ENCODE measurements at regions not wholly inside any gene's neighbourhood (a gene's known extent, or its start where the extent isn't known, plus 50 kb on each side); places are given as distances from the start of the nearest gene placed in this dataset.

DNA sequence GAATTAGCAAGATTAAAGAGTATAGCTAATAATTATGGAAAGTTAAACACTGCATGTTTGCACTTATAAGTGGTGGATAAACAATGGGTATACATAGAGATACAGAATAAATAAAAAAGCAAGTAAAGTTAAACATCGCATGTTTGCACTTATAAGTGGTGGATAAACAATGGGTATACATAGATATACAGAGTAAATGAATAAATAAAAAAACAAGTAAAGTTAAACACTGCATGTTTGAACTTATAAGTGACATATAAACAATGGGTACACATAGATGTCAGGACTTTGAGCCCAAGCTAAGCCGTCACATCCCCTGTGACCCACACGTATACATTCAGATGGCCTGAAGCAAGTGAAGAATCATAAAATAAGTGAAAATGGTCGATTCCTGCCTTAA is 1533.3 kb upstream of the SPRY2 start:
- TF ChIP-seq, protein P1, sequence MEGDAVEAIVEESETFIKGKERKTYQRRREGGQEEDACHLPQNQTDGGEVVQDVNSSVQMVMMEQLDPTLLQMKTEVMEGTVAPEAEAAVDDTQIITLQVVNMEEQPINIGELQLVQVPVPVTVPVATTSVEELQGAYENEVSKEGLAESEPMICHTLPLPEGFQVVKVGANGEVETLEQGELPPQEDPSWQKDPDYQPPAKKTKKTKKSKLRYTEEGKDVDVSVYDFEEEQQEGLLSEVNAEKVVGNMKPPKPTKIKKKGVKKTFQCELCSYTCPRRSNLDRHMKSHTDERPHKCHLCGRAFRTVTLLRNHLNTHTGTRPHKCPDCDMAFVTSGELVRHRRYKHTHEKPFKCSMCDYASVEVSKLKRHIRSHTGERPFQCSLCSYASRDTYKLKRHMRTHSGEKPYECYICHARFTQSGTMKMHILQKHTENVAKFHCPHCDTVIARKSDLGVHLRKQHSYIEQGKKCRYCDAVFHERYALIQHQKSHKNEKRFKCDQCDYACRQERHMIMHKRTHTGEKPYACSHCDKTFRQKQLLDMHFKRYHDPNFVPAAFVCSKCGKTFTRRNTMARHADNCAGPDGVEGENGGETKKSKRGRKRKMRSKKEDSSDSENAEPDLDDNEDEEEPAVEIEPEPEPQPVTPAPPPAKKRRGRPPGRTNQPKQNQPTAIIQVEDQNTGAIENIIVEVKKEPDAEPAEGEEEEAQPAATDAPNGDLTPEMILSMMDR (IDR thresholded peaks at IDR 0.05): no peak
- TF ChIP-seq POLR2A (IDR thresholded peaks at IDR 0.05): no peak
